IPS DF 6.9 (cell line): ENCODE measurements at regions not wholly inside any gene's neighbourhood (a gene's known extent, or its start where the extent isn't known, plus 50 kb on each side); places are given as distances from the start of the nearest gene placed in this dataset.
"Not testable (repeated sequence)": the region's sequence is repeated elsewhere in the genome, so short reads cannot be mapped to it uniquely, and the experiment has no call there.

Source experiments
- DNase-seq: peaks from one replicate; pipeline ENCODE4 v3.0.0-alpha.2; 2013; ENCODE audit warnings: low read depth, low spot score
- H3K27ac ChIP-seq: one replicate; pipeline ENCODE4 v1.5.1; 2013; ENCODE audit warnings: low read length, control low read depth
- H3K27me3 ChIP-seq: 2 replicates; pipeline ENCODE4 v1.6.1; 2013; ENCODE audit warnings: mild to moderate bottlenecking, low read length; ENCODE audit not compliant: control insufficient read depth, insufficient read depth
- H3K36me3 ChIP-seq: 2 replicates; pipeline ENCODE4 v1.6.1; 2013; ENCODE audit warnings: low read length; ENCODE audit not compliant: control insufficient read depth, insufficient read depth
- H3K4me1 ChIP-seq: 2 replicates; pipeline ENCODE4 v1.6.1; 2013; ENCODE audit warnings: low read length; ENCODE audit not compliant: control insufficient read depth, insufficient read depth
- H3K4me3 ChIP-seq: 2 replicates; pipeline ENCODE4 v1.5.1; 2013; ENCODE audit warnings: mild to moderate bottlenecking, low read length
- H3K9me3 ChIP-seq: 2 replicates; pipeline ENCODE4 v1.6.1; 2013; ENCODE audit warnings: low read length, inconsistent platforms; ENCODE audit not compliant: control insufficient read depth, insufficient read depth
- WGBS: extraction: QIAGEN DNeasy Blood & Tissue Kit; methylation state at CpG from one replicate; pipeline ENCODE4 v1.1.7; 2013; ENCODE audit warnings: mixed read lengths, missing lambda C conversion rate; ENCODE audit not compliant: insufficient read length, insufficient coverage; 5-methylcytosine and 5-hydroxymethylcytosine counted together

GRCh38 chr2:91809391-91809790, 3061.8 kb upstream of the TEKT4 start:
- no CpG with 5 or more reads among the region's 60 CpGs for WGBS
- not testable (repeated sequence) for H3K4me3 ChIP-seq, DNase-seq

GRCh38 chr2:91839904-91840868, 3031.0 kb upstream of the TEKT4 start:
- WGBS, result no CpG with 5 or more reads among the region's 62 CpGs
- no peak for DNase-seq
- Histone ChIP-seq H3K4me1 (no peaks in the 10 kb centered on the region), H3K27ac (no peak overlapping the region), H3K36me3 (no peaks in the 10 kb centered on the region), H3K9me3 (peaks cover 3% of the 10 kb centered on the region; the same call in 1 of the 2 replicates), H3K4me3 (no peak overlapping the region), H3K27me3 (no peaks in the 10 kb centered on the region)

More at GRCh38 chr2:91809391-91809790, 3061.8 kb upstream of the TEKT4 start:
- not testable (repeated sequence) for H3K4me1 ChIP-seq, H3K9me3 ChIP-seq, H3K27ac ChIP-seq, H3K36me3 ChIP-seq, H3K27me3 ChIP-seq

GRCh38 chr2:91842264-91842663, 3029.0 kb upstream of the TEKT4 start:
- H3K4me1 ChIP-seq, H3K27ac ChIP-seq, H3K27me3 ChIP-seq, DNase-seq, H3K36me3 ChIP-seq, H3K4me3 ChIP-seq, H3K9me3 ChIP-seq: not testable (repeated sequence)
- no CpG with 5 or more reads among the region's 12 CpGs for WGBS

DNA sequence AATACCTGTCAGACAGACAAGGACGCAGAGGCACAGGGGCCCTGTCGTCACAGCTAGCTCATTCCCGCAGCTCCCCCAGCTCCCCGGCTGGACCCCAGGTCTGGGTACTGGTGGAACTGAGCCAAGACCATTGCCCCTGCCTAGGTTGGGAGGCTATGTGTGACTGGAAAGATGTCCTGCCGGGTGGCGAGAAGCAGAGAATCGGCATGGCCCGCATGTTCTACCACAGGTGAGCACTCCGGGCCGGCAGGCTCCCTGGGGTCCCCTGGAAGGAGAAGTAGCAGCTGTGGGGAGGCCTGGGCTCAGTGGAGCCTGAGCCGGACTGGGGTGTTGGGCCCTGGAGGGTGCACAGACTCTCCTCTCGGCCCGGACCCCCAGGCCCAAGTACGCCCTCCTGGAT, 3028.3 kb upstream of the TEKT4 start:
- H3K36me3 ChIP-seq, H3K4me3 ChIP-seq, H3K9me3 ChIP-seq, DNase-seq, H3K4me1 ChIP-seq, H3K27me3 ChIP-seq, H3K27ac ChIP-seq: not testable (repeated sequence)
- no CpG with 5 or more reads among the region's 14 CpGs for WGBS

DNA sequence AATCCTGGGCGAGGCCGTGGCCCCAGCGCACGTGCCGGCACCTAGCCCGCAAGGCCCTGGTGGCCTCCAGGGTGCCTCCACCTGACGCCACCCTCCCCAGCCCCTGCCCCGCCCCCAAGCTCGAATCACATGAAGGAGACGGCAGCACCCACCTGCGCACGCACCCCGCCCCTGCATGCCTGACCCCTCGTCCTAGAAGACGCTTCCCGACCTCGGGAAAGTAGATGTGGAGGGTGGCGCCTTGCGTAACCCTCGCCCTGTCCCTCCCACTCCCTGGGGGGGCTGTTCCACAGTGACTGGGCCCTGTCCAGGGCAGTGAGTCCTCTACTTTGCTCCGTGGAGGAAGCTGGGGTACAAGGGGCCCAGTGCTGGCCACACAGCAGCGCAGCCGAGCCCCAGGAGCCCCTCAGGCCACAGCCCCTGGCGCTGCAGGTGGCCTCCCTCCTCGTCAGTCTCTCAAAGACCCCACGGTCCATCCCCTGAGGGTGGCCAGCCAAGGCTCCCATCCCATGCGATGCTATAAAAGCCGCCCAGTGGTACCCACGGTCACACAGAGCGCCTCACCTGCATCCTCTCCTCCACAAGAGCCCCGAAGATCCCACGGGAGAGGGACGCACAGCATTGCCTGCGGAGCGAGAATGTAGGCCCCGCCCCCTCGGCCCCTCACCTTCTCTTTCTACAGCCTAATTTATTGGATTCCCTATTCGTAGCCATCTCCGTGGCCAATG, 3027.3 kb upstream of the TEKT4 start:
- not testable (repeated sequence) for H3K4me3 ChIP-seq, H3K9me3 ChIP-seq, H3K4me1 ChIP-seq, DNase-seq, H3K36me3 ChIP-seq, H3K27ac ChIP-seq, H3K27me3 ChIP-seq
- no CpG with 5 or more reads among the region's 39 CpGs for WGBS

- H3K27ac ChIP-seq, H3K9me3 ChIP-seq, H3K36me3 ChIP-seq, H3K4me3 ChIP-seq, DNase-seq, H3K4me1 ChIP-seq, H3K27me3 ChIP-seq: not testable (repeated sequence)
- WGBS, result no CpG with 5 or more reads among the region's 17 CpGs
Observed at GRCh38 chr2:91844451-91844825, 3026.8 kb upstream of the TEKT4 start.

DNA sequence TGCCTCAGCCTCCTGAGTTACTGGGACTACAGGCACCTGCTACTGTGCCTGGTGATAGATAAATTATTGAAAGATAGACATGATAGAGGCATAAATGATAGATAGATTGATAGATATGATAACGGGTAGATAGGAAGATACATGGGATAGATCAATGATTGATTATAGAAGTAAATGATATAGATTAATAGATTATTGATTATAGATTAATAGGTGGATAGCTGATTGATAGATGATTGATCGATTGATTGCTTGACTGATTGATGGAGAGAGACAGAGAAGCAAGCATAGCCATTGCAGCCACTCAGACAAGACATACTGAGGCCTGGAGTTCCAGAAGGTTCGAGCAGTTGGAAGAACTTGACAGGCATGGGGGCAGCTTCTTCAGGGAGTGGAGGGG, 3024.8 kb upstream of the TEKT4 start:
- H3K27me3 ChIP-seq, H3K4me3 ChIP-seq, DNase-seq, H3K27ac ChIP-seq, H3K9me3 ChIP-seq, H3K4me1 ChIP-seq, H3K36me3 ChIP-seq: not testable (repeated sequence)
- 100% methylated on average over 2 of the region's 3 CpGs for WGBS

GRCh38 chr2:91851689-91852420, 3019.4 kb upstream of the TEKT4 start:
- not testable (repeated sequence) for H3K27me3 ChIP-seq, H3K27ac ChIP-seq, H3K36me3 ChIP-seq, H3K4me3 ChIP-seq, H3K4me1 ChIP-seq, DNase-seq, H3K9me3 ChIP-seq
- WGBS, result no CpG with 5 or more reads among the region's 47 CpGs

DNA sequence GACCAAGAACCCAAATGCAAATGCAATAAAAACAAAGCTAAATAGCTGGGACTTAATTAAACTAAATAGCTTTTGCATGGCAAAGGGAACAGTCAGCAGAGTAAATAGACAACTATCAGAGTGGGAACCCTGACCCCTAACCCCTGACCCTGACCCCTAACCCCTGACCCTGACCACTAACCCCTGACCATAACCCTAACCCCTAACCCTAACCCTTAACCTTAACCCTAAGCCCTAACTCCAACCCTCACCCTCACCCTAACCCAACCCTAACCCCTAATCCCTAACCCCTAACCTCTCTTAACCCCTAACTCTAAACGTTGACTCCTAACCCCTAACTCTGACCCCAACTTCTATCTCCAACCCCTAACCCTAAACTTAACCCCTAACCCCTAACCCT, 3014.3 kb upstream of the TEKT4 start:
- not testable (repeated sequence) for H3K4me3 ChIP-seq, H3K27me3 ChIP-seq, H3K9me3 ChIP-seq, H3K27ac ChIP-seq, H3K36me3 ChIP-seq, DNase-seq, H3K4me1 ChIP-seq
- 100% methylated on average over 1 of the region's 1 CpG for WGBS

GRCh38 chr2:91857711-91858110, 3013.5 kb upstream of the TEKT4 start:
- DNase-seq, H3K9me3 ChIP-seq, H3K27ac ChIP-seq, H3K4me1 ChIP-seq, H3K4me3 ChIP-seq, H3K27me3 ChIP-seq, H3K36me3 ChIP-seq: not testable (repeated sequence)
- no CpG with 5 or more reads among the region's 21 CpGs for WGBS
